Stomach (tissue), 8 donors: ENCODE measurements at regions not wholly inside any gene's neighbourhood (a gene's known extent, or its start where the extent isn't known, plus 50 kb on each side); places are given as distances from the start of the nearest gene placed in this dataset.

Experiments
- DNase-seq, 2 donors: peaks; one replicate each; pipeline versions ENCODE4 v3.0.0 to v3.0.0-alpha.2; 2013 to 2019
- H3K27ac ChIP-seq, 5 donors: fragments of 200-600 bp in 4 of 5; sonication (generic) in 4 of 5; one replicate each; pipeline ENCODE4 v1.5.1; 2013 to 2019; ENCODE audit warnings: mild to moderate bottlenecking in 1 of 5, moderate library complexity in 1 of 5
- H3K27me3 ChIP-seq, 3 donors: fragments of 200-600 bp; sonication (generic); one replicate each; pipeline ENCODE4 v1.5.1; 2017 to 2019; ENCODE audit warnings: mixed run types in 1 of 3
- H3K36me3 ChIP-seq, 4 donors: fragments of 200-600 bp; sonication (generic); 1 replicate in 3 of 4; 2 replicates in 1 of 4; pipeline ENCODE4 v1.5.1; 2016 to 2019
- H3K4me1 ChIP-seq, 4 donors: fragments of 200-600 bp; sonication (generic); one replicate each; pipeline ENCODE4 v1.5.1; 2016 to 2019
- H3K4me3 ChIP-seq, 4 donors: fragments of 200-600 bp; sonication (generic) in 3 of 4; one replicate each; pipeline ENCODE4 v1.5.1; 2016 to 2019; ENCODE audit warnings: mild to moderate bottlenecking in 1 of 4
- H3K9me3 ChIP-seq, 4 donors: fragments of 200-600 bp; sonication (generic); one replicate each; pipeline ENCODE4 v1.5.1; 2016 to 2019
- CTCF ChIP-seq, 7 experiments: fragments of 450-650 bp in 4 of 7; fragments of 200-600 bp in 3 of 7; sonication (generic) in 3 of 7; IDR thresholded peaks; one replicate each; pipeline ENCODE4 v1.5.1; 2016 to 2019; ENCODE audit warnings: antibody characterized with exemption in 7 of 7, control low read depth in 2 of 7, mild to moderate bottlenecking in 1 of 7
- EP300 ChIP-seq: sonication (generic); formaldehyde crosslinking; IDR thresholded peaks from one replicate; pipeline ENCODE4 v1.6.1; 2017; ENCODE audit warnings: antibody characterized with exemption
- POLR2A ChIP-seq, 4 donors: fragments of 450-650 bp; IDR thresholded peaks; one replicate each; pipeline ENCODE4 v1.6.1; 2016; ENCODE audit warnings: antibody characterized with exemption in 4 of 4, control low read depth in 2 of 4, mild to moderate bottlenecking in 1 of 4, moderate library complexity in 1 of 4
- POLR2AphosphoS5 ChIP-seq, 3 donors: sonication (generic); formaldehyde crosslinking; IDR thresholded peaks; one replicate each; pipeline ENCODE4 v1.6.1; 2016; ENCODE audit warnings: antibody characterized with exemption in 3 of 3
- WGBS, 5 donors: extraction: QIAGEN DNeasy Blood & Tissue Kit in 3 of 5; methylation state at CpG; one replicate each; pipeline versions ENCODE4 v1.1.5 to v1.1.7; 2013 to 2018; 5-methylcytosine and 5-hydroxymethylcytosine counted together
- intact Hi-C: fragments of 100-400 bp; cut with DNase I; formaldehyde crosslinking; loops from one replicate; pipeline ENCODE4 v1.15.1; 2023; ENCODE audit warnings: low total_unique reads
- donor health status: healthy with polysubstance abuse.
- donor health status: Bipolar disorder and iron deficiency.
- donor health status: healthy.

- no peak for TF ChIP-seq POLR2AphosphoS5 (IDR thresholded peaks at IDR 0.05)
- no peak for TF ChIP-seq CTCF (IDR thresholded peaks at IDR 0.05)
- no peak for TF ChIP-seq EP300
- no peak for TF ChIP-seq POLR2A (IDR thresholded peaks at IDR 0.05)
- Histone ChIP-seq H3K27ac (no peak overlapping the region), H3K27me3 (no peaks in the 10 kb centered on the region), H3K9me3 (no peaks in the 10 kb centered on the region), H3K36me3 (no peaks in the 10 kb centered on the region), H3K4me1 (no peaks in the 10 kb centered on the region), H3K4me3 (no peak overlapping the region)
- DNase-seq: no peak
- 92 to 97% (median 93%) methylated on average over 4 of the region's 4 CpGs for whole genome bisulfite sequencing, 5 donors
- intact Hi-C loops: no loop called here
Observed at GRCh38 chr6:967701-968100, 274.8 kb upstream of the EXOC2 start.

- Histone ChIP-seq H3K9me3 (no peaks in the 10 kb centered on the region), H3K27me3 (no peaks in the 10 kb centered on the region), H3K27ac (no peak overlapping the region), H3K36me3 (no peaks in the 10 kb centered on the region), H3K4me1 (no peaks in the 10 kb centered on the region), H3K4me3 (no peak overlapping the region)
- intact Hi-C loops: no loop called here
- WGBS, 5 donors: 90 to 100% (median 97%) methylated on average over 2 of the region's 2 CpGs
- DNase-seq: no peak
- TF ChIP-seq POLR2A (IDR thresholded peaks at IDR 0.05) (no peak), CTCF (IDR thresholded peaks at IDR 0.05) (no peak), EP300 (no peak), POLR2AphosphoS5 (IDR thresholded peaks at IDR 0.05) (no peak)
Observed at GRCh38 chr6:965343-965742, 272.4 kb upstream of the EXOC2 start.

- intact Hi-C loops: no loop called here
- WGBS, 5 donors: 86 to 96% (median 87%) methylated on average over 9 of the region's 9 CpGs
- H3K4me1 ChIP-seq: no peaks in the 10 kb centered on the region
- H3K4me3 ChIP-seq: no peak overlapping the region
- no peaks in the 10 kb centered on the region for H3K36me3 ChIP-seq
- no peaks in the 10 kb centered on the region for H3K9me3 ChIP-seq
- no peak overlapping the region for H3K27ac ChIP-seq
- TF ChIP-seq EP300: no peak
- no peak for TF ChIP-seq POLR2AphosphoS5 (IDR thresholded peaks at IDR 0.05)
- TF ChIP-seq POLR2A (IDR thresholded peaks at IDR 0.05): no peak
- no peak for TF ChIP-seq CTCF (IDR thresholded peaks at IDR 0.05)
- no peaks in the 10 kb centered on the region for H3K27me3 ChIP-seq
- no peak for DNase-seq
Observed at GRCh38 chr6:963456-963855, 270.5 kb upstream of the EXOC2 start.

DNA sequence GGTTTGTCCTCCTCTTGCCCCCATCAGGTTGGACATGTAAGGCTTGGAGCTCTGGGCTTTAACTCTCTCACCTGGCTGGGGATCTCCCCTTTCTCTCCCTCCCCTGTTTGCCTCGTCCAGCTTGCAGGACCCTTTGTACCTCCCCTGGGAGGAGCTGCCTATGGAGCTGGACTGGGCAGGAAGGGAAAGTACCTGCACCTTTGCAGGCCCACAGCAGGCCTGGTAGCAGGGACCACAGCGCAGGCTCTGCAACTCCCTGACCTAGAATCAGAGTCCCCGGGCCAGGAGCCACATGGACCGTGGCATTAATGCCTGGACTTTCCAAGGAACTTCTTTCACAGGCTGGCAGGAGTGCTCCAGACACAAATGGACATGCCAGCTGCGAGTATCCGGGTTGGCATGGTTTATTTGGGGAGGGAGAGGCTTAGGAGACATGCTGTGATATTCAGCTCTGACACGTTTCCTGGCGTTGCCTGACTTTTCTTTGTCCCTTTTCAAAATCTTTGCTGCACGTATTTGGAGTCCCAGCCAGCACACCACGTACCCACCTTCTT is 268.5 kb upstream of the EXOC2 start:
- no peaks in the 10 kb centered on the region for H3K27me3 ChIP-seq
- H3K9me3 ChIP-seq: no peaks in the 10 kb centered on the region
- WGBS, 5 donors: 48 to 70% (median 60%) methylated on average over 7 to 10 of the region's 10 CpGs
- no peaks in the 10 kb centered on the region for H3K36me3 ChIP-seq
- H3K4me3 ChIP-seq: no peak overlapping the region
- peak in 1 of 2 donors; percentile 40 for DNase-seq
- intact Hi-C loops: no loop called here
- TF ChIP-seq CTCF (IDR thresholded peaks at IDR 0.05): no peak
- TF ChIP-seq POLR2AphosphoS5 (IDR thresholded peaks at IDR 0.05): no peak
- TF ChIP-seq EP300: no peak
- no peak for TF ChIP-seq POLR2A (IDR thresholded peaks at IDR 0.05)
- no peak overlapping the region for H3K27ac ChIP-seq
- no peaks in the 10 kb centered on the region for H3K4me1 ChIP-seq
